K562 (cell line): ENCODE measurements at regions not wholly inside any gene's neighbourhood (a gene's known extent, or its start where the extent isn't known, plus 50 kb on each side); places are given as distances from the start of the nearest gene placed in this dataset.

Experiments
- ATAC-seq: fragments of 200-7000 bp; cut with Tn5 transposase; 3 replicates; pipeline ENCODE4 v1.9.1; 2020; ENCODE audit warnings: moderate library complexity
- BruUV-seq: library from RNA; stranded (reverse); fragments of 400-500 nt; replicated peaks from 2 replicates; lab custom pipeline; 2021; lab: Mats Ljungman, UMichigan
- CTCF ChIA-PET: fragments of 300-600 bp; formaldehyde crosslinking; extraction: SDS; loops from one replicate; lab custom pipeline; 2021; ENCODE audit warnings: low intra/inter-chr PET ratio; lab: Yijun Ruan, JAX
- POLR2A ChIA-PET: fragments of 300-600, 350-650 bp; sonication (Branson Sonifier 250); formaldehyde crosslinking; extraction: SDS; loops from one replicate; lab custom pipeline; 2021; ENCODE audit warnings: antibody characterized with exemption, inconsistent platforms; lab: Yijun Ruan, JAX
- DNase-seq, 4 experiments: peaks; one replicate each; pipeline versions ENCODE4 v3.0.0 to v3.0.0-alpha.2; 2011 to 2018; ENCODE audit warnings: low spot score in 3 of 4, mixed read lengths in 3 of 4; ENCODE audit errors: extremely low read depth in 1 of 4
- FAIRE-seq: peaks from 2 replicates; lab custom pipeline; 2011; peaks lifted over from hg19 to GRCh38; lab: Jason Lieb, UNC
- H2AFZ ChIP-seq: 2 replicates; pipeline ENCODE4 v1.6.0; 2011; ENCODE audit warnings: low read depth, low read length, control low read depth, inconsistent platforms
- H3K27ac ChIP-seq: fragments of 200-600 bp; 3 replicates; pipeline ENCODE4 v1.8.0; 2011; ENCODE audit warnings: low read depth, mild to moderate bottlenecking, control low read depth, inconsistent platforms, low read length, moderate library complexity, mixed read lengths; ENCODE audit errors: extremely low read depth
- H3K27me3 ChIP-seq, 2 experiments: fragments of 300-600 bp in 1 of 2; 2 replicates in 1 of 2; 3 replicates in 1 of 2; pipeline versions ENCODE4 v1.6.0 to v1.8.0; 2011; ENCODE audit warnings: inconsistent platforms in 2 of 2, low read length in 2 of 2, mild to moderate bottlenecking in 1 of 2, mixed read lengths in 1 of 2, moderate library complexity in 1 of 2; ENCODE audit not compliant: control insufficient read depth in 2 of 2, insufficient read depth in 2 of 2
- H3K36me3 ChIP-seq: fragments of 300-600 bp; 3 replicates; pipeline ENCODE4 v1.8.0; 2011; ENCODE audit warnings: mild to moderate bottlenecking, low read length, inconsistent platforms; ENCODE audit not compliant: control insufficient read depth, insufficient read depth
- H3K4me1 ChIP-seq, 2 experiments: fragments of 200-600 bp in 1 of 2; replicated peaks in 1 of 2; 2 replicates in 1 of 2; 3 replicates in 1 of 2; pipeline versions ENCODE4 v1.5.1 to v1.8.0; 2011; ENCODE audit warnings: inconsistent platforms in 2 of 2, low read length in 2 of 2, mild to moderate bottlenecking in 1 of 2, mixed read lengths in 1 of 2, moderate library complexity in 1 of 2; ENCODE audit not compliant: control insufficient read depth in 2 of 2, insufficient read depth in 2 of 2
- H3K4me2 ChIP-seq: 2 replicates; pipeline ENCODE4 v1.6.1; 2011; ENCODE audit warnings: low read length, control low read depth, inconsistent platforms, mixed read lengths; ENCODE audit not compliant: insufficient read depth
- H3K4me3 ChIP-seq: fragments of 200-600 bp; sonication (generic), shearing (Covaris generic); 2 replicates; pipeline ENCODE4 v1.5.1; 2016; ENCODE audit warnings: control low read depth, inconsistent platforms
- H3K79me2 ChIP-seq: fragments of 200-600 bp; 3 replicates; pipeline ENCODE4 v1.8.0; 2011; ENCODE audit warnings: low read length, inconsistent platforms; ENCODE audit not compliant: control insufficient read depth, insufficient read depth
- H3K9ac ChIP-seq, 2 experiments: 2 replicates each; pipeline versions ENCODE4 v1.6.0 to v1.6.1; 2011; ENCODE audit warnings: low read depth in 2 of 2, low read length in 2 of 2, control low read depth in 1 of 2, inconsistent platforms in 1 of 2, mild to moderate bottlenecking in 1 of 2, mixed read lengths in 1 of 2; ENCODE audit not compliant: insufficient read depth in 1 of 2
- H3K9me1 ChIP-seq: one replicate; pipeline ENCODE4 v1.6.0; 2011; ENCODE audit warnings: inconsistent platforms, mild to moderate bottlenecking, low read length, moderate library complexity; ENCODE audit not compliant: control insufficient read depth, insufficient read depth
- H3K9me3 ChIP-seq: replicated peaks from 2 replicates; pipeline ENCODE4 v1.5.1; 2011; ENCODE audit warnings: low read depth, low read length, inconsistent platforms; ENCODE audit not compliant: control insufficient read depth, insufficient read depth
- H4K20me1 ChIP-seq: replicated peaks from 2 replicates; pipeline ENCODE4 v1.6.1; 2011; ENCODE audit warnings: low read length, inconsistent platforms, mixed read lengths; ENCODE audit not compliant: control insufficient read depth, insufficient read depth
- CBX1 ChIP-seq: sonication (generic); IDR thresholded peaks from 2 replicates; pipeline ENCODE4 v1.6.1; 2016; ENCODE audit warnings: antibody characterized with exemption, low read depth, mild to moderate bottlenecking
- FOXP1 ChIP-seq: sonication (generic); formaldehyde crosslinking; IDR thresholded peaks from 2 replicates; pipeline ENCODE4 v1.8.0; 2022; ENCODE audit warnings: mild to moderate bottlenecking, missing genetic modification reagents
- NR2C2 ChIP-seq, 2 experiments: fragments of 200-800 bp in 1 of 2; sonication (Bioruptor generic) in 1 of 2; sonication (generic) in 1 of 2; formaldehyde crosslinking in 1 of 2; IDR thresholded peaks; 2 replicates each; pipeline versions ENCODE4 v1.6.1 to v1.8.0; 2016 to 2022; ENCODE audit warnings: mild to moderate bottlenecking in 1 of 2, missing compliant biosample characterization in 1 of 2, missing genetic modification characterization in 1 of 2, missing genetic modification reagents in 1 of 2
- SRSF3 ChIP-seq: fragments of 200-400 bp; formaldehyde crosslinking; IDR thresholded peaks from 2 replicates; pipeline ENCODE4 v1.6.1; 2016; ENCODE audit warnings: mild to moderate bottlenecking, low read length, moderate library complexity; ENCODE audit not compliant: insufficient read depth
- TAF1 ChIP-seq: IDR thresholded peaks from 2 replicates; pipeline ENCODE4 v1.6.1; 2011; ENCODE audit warnings: mild to moderate bottlenecking, low read length, moderate library complexity; ENCODE audit not compliant: insufficient read depth, control insufficient read depth, severe bottlenecking; ENCODE audit errors: extremely low read depth
- ZNF23 ChIP-seq: fragments of 250-450 bp; sonication (Bioruptor Pico); IDR thresholded peaks from 2 replicates; pipeline ENCODE4 v1.4.0; 2020; ENCODE audit warnings: mild to moderate bottlenecking
- ZNF695 ChIP-seq: fragments of 450-650 bp; formaldehyde crosslinking; IDR thresholded peaks from 2 replicates; pipeline ENCODE4 v1.4.0; 2020; ENCODE audit warnings: mild to moderate bottlenecking, moderate library complexity
- WGBS: fragments of 100-300 bp; shearing (Covaris generic); methylation state at CpG from one replicate; pipeline ENCODE4 v1.1.6; 2016; ENCODE audit warnings: low coverage, mixed read lengths; ENCODE audit not compliant: insufficient coverage; ENCODE audit errors: missing lambda C conversion rate; 5-methylcytosine and 5-hydroxymethylcytosine counted together
- in situ Hi-C: fragments of 300-500 bp; cut with MboI; formaldehyde crosslinking; loops from 4 replicates; pipeline ENCODE4 v1.15.0; 2018; ENCODE audit warnings: inconsistent platforms, mixed read lengths
- intact Hi-C: fragments of 100-400 bp; cut with micrococcal nuclease; formaldehyde crosslinking; loops from 2 replicates; pipeline ENCODE4 v1.14.2; 2022
- TF ChIP-seq, protein P1 (sequence below): fragments of 250-450 bp; sonication (Bioruptor Pico); IDR thresholded peaks from 2 replicates; pipeline ENCODE4 v1.5.0; 2020; ENCODE audit warnings: mild to moderate bottlenecking, borderline replicate concordance
- TF ChIP-seq, protein P2 (sequence below): fragments of 250-450 bp; sonication (Bioruptor Pico); IDR thresholded peaks from 2 replicates; pipeline ENCODE4 v1.5.0; 2020; ENCODE audit warnings: mild to moderate bottlenecking
- TF ChIP-seq, protein P3 (sequence below), 2 experiments: fragments of 450-650 bp; IDR thresholded peaks; 2 replicates each; pipeline ENCODE4 v1.6.1; 2018; ENCODE audit warnings: mild to moderate bottlenecking in 2 of 2, low read depth in 1 of 2; ENCODE audit not compliant: partially characterized antibody in 2 of 2
- TF ChIP-seq, protein P4 (sequence below), 2 experiments: fragments of 450-650 bp in 1 of 2; sonication (generic) in 1 of 2; formaldehyde crosslinking; conservative IDR thresholded peaks; 2 replicates each; pipeline versions ENCODE4 v1.4.0 to v1.8.1; 2020 to 2022; ENCODE audit warnings: mild to moderate bottlenecking in 1 of 2, missing genetic modification reagents in 1 of 2

DNA sequence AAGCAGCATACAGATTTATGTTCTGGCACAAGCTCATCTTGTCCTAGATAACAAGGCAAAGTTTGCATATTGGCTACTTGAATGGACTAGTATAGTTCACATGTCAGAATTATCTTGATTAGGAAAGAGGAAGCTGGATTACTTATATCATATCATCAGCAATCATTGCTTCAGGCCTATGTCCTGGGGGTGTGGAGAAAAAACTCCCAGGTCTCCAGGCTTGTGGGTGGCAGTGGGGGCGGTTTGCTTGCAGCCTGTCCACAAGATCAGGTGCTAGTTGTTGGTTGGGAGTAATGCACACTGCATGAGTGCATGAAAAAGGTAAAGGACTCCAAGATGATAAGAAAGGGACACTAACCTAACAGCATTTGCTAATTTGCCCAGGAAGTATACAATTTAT, 326.4 kb upstream of the PDE4D start (continued):
- TF ChIP-seq, protein P1, sequence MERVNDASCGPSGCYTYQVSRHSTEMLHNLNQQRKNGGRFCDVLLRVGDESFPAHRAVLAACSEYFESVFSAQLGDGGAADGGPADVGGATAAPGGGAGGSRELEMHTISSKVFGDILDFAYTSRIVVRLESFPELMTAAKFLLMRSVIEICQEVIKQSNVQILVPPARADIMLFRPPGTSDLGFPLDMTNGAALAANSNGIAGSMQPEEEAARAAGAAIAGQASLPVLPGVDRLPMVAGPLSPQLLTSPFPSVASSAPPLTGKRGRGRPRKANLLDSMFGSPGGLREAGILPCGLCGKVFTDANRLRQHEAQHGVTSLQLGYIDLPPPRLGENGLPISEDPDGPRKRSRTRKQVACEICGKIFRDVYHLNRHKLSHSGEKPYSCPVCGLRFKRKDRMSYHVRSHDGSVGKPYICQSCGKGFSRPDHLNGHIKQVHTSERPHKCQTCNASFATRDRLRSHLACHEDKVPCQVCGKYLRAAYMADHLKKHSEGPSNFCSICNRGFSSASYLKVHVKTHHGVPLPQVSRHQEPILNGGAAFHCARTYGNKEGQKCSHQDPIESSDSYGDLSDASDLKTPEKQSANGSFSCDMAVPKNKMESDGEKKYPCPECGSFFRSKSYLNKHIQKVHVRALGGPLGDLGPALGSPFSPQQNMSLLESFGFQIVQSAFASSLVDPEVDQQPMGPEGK = no peak
- TF ChIP-seq, protein P2, sequence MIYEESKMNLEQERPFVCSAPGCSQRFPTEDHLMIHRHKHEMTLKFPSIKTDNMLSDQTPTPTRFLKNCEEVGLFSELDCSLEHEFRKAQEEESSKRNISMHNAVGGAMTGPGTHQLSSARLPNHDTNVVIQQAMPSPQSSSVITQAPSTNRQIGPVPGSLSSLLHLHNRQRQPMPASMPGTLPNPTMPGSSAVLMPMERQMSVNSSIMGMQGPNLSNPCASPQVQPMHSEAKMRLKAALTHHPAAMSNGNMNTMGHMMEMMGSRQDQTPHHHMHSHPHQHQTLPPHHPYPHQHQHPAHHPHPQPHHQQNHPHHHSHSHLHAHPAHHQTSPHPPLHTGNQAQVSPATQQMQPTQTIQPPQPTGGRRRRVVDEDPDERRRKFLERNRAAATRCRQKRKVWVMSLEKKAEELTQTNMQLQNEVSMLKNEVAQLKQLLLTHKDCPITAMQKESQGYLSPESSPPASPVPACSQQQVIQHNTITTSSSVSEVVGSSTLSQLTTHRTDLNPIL (CRISPR knock-in tag) = no peak
- TF ChIP-seq, all 486 proteins: peak for 0

DNA sequence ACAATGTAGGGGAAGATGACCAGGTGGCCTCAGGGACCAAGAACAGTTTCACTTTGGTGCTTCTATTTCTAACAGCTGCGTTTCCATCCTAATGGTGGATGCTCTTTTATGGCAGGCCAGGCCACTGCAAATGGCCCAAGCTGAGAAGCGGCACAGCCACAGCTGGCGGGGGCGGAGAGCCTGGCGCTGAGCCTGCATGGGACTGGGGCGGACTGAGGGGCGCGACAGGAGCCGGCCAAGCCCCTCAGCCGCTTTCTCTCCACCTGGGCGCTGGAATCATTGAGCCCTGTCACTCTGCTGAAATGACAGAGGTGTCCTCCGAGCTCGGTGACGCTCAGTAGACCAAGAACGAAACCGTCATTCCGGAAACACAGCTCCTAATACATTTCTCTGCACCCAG, 317.3 kb upstream of the PDE4D start:
- Histone ChIP-seq H2AFZ (no peak overlapping the region), H3K9ac (no peak overlapping the region), H3K79me2 (no peaks in the 10 kb centered on the region), H3K9me1 (no peaks in the 10 kb centered on the region), H4K20me1 (no peaks in the 10 kb centered on the region), H3K27me3 (no peaks in the 10 kb centered on the region), H3K4me2 (no peak overlapping the region), H3K9me3 (no peaks in the 10 kb centered on the region), H3K27ac (no peak overlapping the region), H3K36me3 (no peaks in the 10 kb centered on the region), H3K4me1 (no peaks in the 10 kb centered on the region), H3K4me3 (no peak overlapping the region)
- WGBS = 0% methylated on average over 17 of the region's 17 CpGs
- intact Hi-C loops (no loop called here), in situ Hi-C loops (no loop called here)
- no peak for FAIRE-seq
- ATAC-seq = no peak
- POLR2A ChIA-PET = interaction anchor here (0.6 kb wide), 1 partner anchor 13 kb away, joined by 3 read pairs; no protein-coding TSS in a partner anchor
- CTCF ChIA-PET = no interaction called here
- no TSS peak for BruUV-seq
- DNase-seq = no peak
- TF ChIP-seq NR2C2 (CRISPR knock-in tag; IDR thresholded peaks at IDR 0.05) (no peak), NR2C2 (tag; IDR thresholded peaks at IDR 0.05) (no peak), SRSF3 (no peak), TAF1 (no peak), CBX1 (no peak), FOXP1 (CRISPR knock-in tag) (no peak), ZNF23 (no peak), ZNF695 (CRISPR knock-in tag) (no peak)
- TF ChIP-seq, protein P3, sequence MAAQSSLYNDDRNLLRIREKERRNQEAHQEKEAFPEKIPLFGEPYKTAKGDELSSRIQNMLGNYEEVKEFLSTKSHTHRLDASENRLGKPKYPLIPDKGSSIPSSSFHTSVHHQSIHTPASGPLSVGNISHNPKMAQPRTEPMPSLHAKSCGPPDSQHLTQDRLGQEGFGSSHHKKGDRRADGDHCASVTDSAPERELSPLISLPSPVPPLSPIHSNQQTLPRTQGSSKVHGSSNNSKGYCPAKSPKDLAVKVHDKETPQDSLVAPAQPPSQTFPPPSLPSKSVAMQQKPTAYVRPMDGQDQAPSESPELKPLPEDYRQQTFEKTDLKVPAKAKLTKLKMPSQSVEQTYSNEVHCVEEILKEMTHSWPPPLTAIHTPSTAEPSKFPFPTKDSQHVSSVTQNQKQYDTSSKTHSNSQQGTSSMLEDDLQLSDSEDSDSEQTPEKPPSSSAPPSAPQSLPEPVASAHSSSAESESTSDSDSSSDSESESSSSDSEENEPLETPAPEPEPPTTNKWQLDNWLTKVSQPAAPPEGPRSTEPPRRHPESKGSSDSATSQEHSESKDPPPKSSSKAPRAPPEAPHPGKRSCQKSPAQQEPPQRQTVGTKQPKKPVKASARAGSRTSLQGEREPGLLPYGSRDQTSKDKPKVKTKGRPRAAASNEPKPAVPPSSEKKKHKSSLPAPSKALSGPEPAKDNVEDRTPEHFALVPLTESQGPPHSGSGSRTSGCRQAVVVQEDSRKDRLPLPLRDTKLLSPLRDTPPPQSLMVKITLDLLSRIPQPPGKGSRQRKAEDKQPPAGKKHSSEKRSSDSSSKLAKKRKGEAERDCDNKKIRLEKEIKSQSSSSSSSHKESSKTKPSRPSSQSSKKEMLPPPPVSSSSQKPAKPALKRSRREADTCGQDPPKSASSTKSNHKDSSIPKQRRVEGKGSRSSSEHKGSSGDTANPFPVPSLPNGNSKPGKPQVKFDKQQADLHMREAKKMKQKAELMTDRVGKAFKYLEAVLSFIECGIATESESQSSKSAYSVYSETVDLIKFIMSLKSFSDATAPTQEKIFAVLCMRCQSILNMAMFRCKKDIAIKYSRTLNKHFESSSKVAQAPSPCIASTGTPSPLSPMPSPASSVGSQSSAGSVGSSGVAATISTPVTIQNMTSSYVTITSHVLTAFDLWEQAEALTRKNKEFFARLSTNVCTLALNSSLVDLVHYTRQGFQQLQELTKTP (IDR thresholded peaks at IDR 0.05; ENCODE audit: low read depth in 1 of 2, partially characterized antibody in 2 of 2) = no peak
- TF ChIP-seq, protein P4, sequence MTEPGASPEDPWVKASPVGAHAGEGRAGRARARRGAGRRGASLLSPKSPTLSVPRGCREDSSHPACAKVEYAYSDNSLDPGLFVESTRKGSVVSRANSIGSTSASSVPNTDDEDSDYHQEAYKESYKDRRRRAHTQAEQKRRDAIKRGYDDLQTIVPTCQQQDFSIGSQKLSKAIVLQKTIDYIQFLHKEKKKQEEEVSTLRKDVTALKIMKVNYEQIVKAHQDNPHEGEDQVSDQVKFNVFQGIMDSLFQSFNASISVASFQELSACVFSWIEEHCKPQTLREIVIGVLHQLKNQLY (CRISPR knock-in tag; conservative IDR thresholded peaks at IDR 0.05) = no peak
